Vagina (tissue), 2 donors: ENCODE measurements at regions not wholly inside any gene's neighbourhood (a gene's known extent, or its start where the extent isn't known, plus 50 kb on each side); places are given as distances from the start of the nearest gene placed in this dataset.

ENCODE experiments used
- POLR2A ChIP-seq, 2 donors: fragments of 450-650 bp; IDR thresholded peaks; one replicate each; pipeline ENCODE4 v1.6.1; 2017; ENCODE audit warnings: antibody characterized with exemption in 2 of 2, mild to moderate bottlenecking in 2 of 2, moderate library complexity in 2 of 2
- TF ChIP-seq, protein P1 (sequence below), 3 experiments: fragments of 450-650 bp in 2 of 3; fragments of 200-600 bp in 1 of 3; sonication (generic) in 1 of 3; IDR thresholded peaks; one replicate each; pipeline ENCODE4 v1.5.1; 2017 to 2019; ENCODE audit warnings: antibody characterized with exemption in 3 of 3, mild to moderate bottlenecking in 2 of 3, moderate library complexity in 2 of 3

DNA sequence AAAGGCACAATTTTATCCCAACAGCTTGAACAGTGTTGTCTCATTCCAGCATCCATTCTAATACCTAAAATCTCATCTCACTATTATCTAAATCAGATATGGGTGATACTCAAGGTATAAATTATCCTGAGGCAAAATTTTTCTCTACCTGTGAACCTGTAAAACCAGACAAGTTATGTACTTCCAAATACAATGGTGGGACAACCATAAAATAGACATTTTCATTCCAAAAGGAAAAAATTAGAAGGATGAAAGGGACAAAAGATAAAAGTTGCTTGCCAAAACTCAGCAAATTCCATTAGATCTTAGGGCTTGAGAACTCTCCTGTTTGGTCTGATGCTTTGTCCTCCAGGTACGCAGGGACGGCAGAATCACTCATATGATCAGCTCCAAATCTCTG, 650.5 kb downstream of the ADGRL2 start:
- no peak for TF ChIP-seq POLR2A (IDR thresholded peaks at IDR 0.05)
- TF ChIP-seq, protein P1, sequence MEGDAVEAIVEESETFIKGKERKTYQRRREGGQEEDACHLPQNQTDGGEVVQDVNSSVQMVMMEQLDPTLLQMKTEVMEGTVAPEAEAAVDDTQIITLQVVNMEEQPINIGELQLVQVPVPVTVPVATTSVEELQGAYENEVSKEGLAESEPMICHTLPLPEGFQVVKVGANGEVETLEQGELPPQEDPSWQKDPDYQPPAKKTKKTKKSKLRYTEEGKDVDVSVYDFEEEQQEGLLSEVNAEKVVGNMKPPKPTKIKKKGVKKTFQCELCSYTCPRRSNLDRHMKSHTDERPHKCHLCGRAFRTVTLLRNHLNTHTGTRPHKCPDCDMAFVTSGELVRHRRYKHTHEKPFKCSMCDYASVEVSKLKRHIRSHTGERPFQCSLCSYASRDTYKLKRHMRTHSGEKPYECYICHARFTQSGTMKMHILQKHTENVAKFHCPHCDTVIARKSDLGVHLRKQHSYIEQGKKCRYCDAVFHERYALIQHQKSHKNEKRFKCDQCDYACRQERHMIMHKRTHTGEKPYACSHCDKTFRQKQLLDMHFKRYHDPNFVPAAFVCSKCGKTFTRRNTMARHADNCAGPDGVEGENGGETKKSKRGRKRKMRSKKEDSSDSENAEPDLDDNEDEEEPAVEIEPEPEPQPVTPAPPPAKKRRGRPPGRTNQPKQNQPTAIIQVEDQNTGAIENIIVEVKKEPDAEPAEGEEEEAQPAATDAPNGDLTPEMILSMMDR (IDR thresholded peaks at IDR 0.05) = no peak
